ENCODE measurements at regions not wholly inside any gene's neighbourhood (a gene's known extent, or its start where the extent isn't known, plus 50 kb on each side); places are given as distances from the start of the nearest gene placed in this dataset.

DNA sequence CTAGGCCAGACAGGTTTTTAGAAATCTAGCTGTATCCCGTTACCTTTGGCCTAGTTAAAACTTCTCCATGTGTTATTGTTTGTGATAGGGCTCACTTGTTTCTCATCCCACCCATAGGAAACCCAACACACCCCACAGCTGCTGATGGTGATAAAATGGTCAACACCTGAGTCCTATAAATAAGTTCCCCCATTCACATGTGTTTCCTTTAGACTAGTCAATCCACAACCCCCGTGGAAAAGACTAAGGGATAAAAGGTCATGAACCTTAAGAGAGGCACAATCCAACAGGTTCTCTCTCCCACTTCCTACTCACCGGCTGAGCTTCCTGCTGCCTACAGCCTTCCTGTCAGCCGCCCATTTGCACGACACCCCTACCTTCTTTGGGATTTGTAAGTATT is 768.4 kb downstream of the JRKL start:
- Mint-ChIP-seq H3K27me3 (ENCODE audit: insufficient read depth) (no peaks in the 10 kb centered on the region), H3K4me1 (ENCODE audit: low read depth) (no peaks in the 10 kb centered on the region), H3K4me3 (no peak overlapping the region), H3K27ac (no peak overlapping the region), H3K36me3 (ENCODE audit: low read depth) (no peaks in the 10 kb centered on the region), H3K9me3 (peaks cover 10% of the 10 kb centered on the region)
- TF ChIP-seq, protein P1, sequence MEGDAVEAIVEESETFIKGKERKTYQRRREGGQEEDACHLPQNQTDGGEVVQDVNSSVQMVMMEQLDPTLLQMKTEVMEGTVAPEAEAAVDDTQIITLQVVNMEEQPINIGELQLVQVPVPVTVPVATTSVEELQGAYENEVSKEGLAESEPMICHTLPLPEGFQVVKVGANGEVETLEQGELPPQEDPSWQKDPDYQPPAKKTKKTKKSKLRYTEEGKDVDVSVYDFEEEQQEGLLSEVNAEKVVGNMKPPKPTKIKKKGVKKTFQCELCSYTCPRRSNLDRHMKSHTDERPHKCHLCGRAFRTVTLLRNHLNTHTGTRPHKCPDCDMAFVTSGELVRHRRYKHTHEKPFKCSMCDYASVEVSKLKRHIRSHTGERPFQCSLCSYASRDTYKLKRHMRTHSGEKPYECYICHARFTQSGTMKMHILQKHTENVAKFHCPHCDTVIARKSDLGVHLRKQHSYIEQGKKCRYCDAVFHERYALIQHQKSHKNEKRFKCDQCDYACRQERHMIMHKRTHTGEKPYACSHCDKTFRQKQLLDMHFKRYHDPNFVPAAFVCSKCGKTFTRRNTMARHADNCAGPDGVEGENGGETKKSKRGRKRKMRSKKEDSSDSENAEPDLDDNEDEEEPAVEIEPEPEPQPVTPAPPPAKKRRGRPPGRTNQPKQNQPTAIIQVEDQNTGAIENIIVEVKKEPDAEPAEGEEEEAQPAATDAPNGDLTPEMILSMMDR (IDR thresholded peaks at IDR 0.05), result no peak
- no peak for DNase-seq

DNA sequence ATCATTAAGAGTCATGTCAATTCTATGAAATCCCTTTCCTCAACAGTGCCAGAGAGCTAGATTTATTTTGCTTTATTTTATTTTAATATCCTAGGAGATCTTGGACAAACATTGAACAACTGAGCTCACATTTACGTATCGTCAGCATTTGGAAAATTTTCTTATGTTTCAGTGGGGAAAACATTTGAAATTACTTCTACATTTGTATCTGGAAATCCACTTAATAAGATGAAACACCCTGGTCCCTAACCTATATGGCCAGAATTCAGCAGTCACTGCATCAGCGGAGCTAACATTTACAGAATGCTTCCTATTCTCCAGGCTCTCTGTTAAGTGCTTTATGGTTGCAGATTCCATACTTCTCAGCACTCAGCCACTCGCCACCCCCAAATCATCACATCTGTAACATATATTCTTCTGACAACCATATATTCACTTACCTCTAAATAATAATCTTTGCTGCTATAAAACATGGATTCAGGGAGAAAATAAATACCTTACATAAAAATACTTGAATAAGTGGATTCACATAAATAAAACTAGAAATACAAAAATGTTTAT is 773.9 kb downstream of the JRKL start:
- Mint-ChIP-seq H3K27ac (no peak overlapping the region), H3K36me3 (ENCODE audit: low read depth) (no peaks in the 10 kb centered on the region), H3K4me3 (no peak overlapping the region), H3K27me3 (ENCODE audit: insufficient read depth) (no peaks in the 10 kb centered on the region; the same call in 1 of the 2 replicates), H3K9me3 (peaks cover 39% of the 10 kb centered on the region), H3K4me1 (ENCODE audit: low read depth) (no peaks in the 10 kb centered on the region)
- DNase-seq, result no peak
- TF ChIP-seq, protein P1 (IDR thresholded peaks at IDR 0.05), result no peak

DNA sequence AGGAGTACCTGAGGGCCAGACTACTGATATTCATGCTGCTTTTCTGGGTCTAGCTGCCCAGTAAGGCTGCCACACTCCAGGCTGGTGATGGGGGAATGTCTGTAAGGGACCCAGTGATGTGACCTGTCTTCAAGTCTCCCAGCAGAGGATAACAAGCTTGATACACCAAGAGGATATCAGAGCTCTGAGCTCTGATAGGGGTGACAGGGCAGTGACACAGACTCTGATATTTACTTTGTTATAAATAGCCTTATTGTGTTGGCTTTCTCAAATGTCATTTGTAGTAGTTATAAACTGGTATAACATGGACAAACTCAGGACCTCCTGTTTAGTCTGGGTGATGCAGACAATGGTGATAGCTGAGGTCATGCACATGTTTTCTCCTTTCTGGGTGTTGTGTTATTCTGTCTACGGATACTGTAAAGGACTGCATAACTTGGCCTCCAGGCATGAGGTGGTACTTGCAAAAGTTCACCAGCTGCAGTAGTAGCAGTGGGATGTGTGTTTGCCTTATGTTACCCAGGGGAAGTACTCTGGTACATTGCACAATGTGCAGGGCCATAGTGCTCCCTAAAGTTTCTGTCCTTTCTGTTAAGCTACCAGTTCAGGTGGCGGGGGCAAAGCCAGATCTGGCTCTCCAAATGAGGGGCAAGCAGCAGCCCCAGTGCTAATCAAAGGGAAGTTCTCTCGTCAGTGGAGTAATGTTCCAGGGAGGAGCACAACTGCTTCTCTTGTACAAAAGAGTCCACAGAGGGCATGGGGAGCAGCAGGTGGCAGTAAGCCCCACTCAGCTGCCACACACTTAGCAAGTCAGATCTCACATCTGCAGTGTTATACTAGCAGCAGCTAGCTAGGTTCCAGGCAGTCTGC is 812.2 kb downstream of the JRKL start:
- Mint-ChIP-seq H3K27me3 (ENCODE audit: insufficient read depth) (peaks cover 2% of the 10 kb centered on the region; the same call in 1 of the 2 replicates), H3K36me3 (ENCODE audit: low read depth) (0 out of 2 replicates have a peak, but pooled peaks cover 4% of the 10 kb centered on the region), H3K9me3 (peaks cover 58% of the 10 kb centered on the region), H3K27ac (no peak overlapping the region), H3K4me3 (no peak overlapping the region), H3K4me1 (ENCODE audit: low read depth) (no peaks in the 10 kb centered on the region)
- TF ChIP-seq, protein P1 (IDR thresholded peaks at IDR 0.05), result no peak
- no peak for DNase-seq

DNA sequence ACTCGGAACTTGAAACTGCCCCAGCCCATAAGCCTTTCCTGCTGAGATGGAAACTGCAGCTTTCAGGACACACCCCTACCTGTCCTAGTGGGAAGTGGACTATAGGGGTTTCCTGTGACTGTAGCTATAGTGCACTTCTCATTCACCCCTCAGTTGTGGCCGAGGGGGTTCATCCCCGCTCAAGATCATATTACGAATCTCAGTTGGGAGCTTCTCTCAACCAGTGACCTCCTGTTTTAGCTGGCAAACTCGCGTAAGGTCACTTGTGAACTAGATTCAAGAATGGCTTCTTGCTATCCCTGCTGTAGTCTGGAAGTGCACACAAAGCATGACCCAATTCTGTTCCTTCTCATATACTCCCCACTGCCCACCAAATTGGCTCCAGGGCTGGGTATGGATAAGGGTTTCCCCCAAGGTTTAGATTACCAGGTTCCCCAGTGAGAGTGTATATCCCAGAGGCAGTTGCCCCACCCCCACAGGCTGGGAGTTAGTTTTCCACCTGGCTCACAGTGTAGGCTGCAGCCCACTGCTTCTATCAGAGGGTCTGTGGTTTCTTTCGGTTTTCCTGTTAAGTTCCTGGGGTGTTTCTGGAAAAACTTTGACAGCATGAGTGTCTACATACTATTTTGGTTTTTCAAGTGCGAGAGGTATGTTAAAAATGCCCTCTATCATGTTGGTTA is 812.9 kb downstream of the JRKL start:
- DNase-seq, result no peak
- TF ChIP-seq, protein P1 (IDR thresholded peaks at IDR 0.05), result no peak
- 0 out of 2 replicates have a peak, but pooled peaks cover 4% of the 10 kb centered on the region for H3K36me3 Mint-ChIP-seq (ENCODE audit: low read depth)
- H3K27me3 Mint-ChIP-seq (ENCODE audit: insufficient read depth), result peaks cover 2% of the 10 kb centered on the region; the same call in 1 of the 2 replicates
- H3K9me3 Mint-ChIP-seq, result peaks cover 55% of the 10 kb centered on the region
- no peak overlapping the region for H3K4me3 Mint-ChIP-seq
- no peaks in the 10 kb centered on the region for H3K4me1 Mint-ChIP-seq (ENCODE audit: low read depth)
- no peak overlapping the region for H3K27ac Mint-ChIP-seq

DNA sequence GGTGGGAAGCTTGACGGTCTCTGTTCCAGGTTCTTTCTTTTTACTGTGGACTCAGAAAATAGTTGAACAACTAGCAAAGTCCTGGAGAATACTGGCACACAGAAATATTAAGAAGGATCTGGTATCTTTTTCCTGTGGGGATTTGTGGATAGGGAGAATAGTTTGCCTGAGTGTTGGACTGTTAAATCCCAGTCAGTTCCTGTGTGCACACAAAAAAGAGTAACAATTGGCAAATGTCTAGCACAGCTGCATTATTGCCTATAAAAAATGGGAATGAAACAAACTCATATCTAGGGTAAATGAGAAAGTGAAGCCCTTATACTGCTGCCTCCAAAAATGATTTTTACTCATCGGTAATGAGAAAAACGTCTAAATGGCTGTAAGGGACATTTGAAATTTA is 828.2 kb downstream of the JRKL start:
- Mint-ChIP-seq H3K36me3 (ENCODE audit: low read depth) (no peaks in the 10 kb centered on the region), H3K4me3 (no peak overlapping the region), H3K27me3 (ENCODE audit: insufficient read depth) (no peaks in the 10 kb centered on the region), H3K4me1 (ENCODE audit: low read depth) (no peaks in the 10 kb centered on the region), H3K27ac (no peak overlapping the region), H3K9me3 (peaks cover 28% of the 10 kb centered on the region)
- no peak for DNase-seq
- TF ChIP-seq, protein P1 (IDR thresholded peaks at IDR 0.05), result no peak
